Transverse colon (tissue), 4 donors: ENCODE measurements at regions not wholly inside any gene's neighbourhood (a gene's known extent, or its start where the extent isn't known, plus 50 kb on each side); places are given as distances from the start of the nearest gene placed in this dataset.

Source experiments
- CTCF ChIP-seq, 5 experiments: fragments of 200-600 bp in 3 of 5; fragments of 450-650 bp in 2 of 5; sonication (generic) in 3 of 5; IDR thresholded peaks; 1 replicate in 2 of 5; 2 replicates in 3 of 5; pipeline ENCODE4 v1.5.1; 2016 to 2017; ENCODE audit warnings: antibody characterized with exemption in 5 of 5, inconsistent platforms in 3 of 5, mild to moderate bottlenecking in 2 of 5, moderate library complexity in 1 of 5
- EP300 ChIP-seq: sonication (generic); formaldehyde crosslinking; IDR thresholded peaks from one replicate; pipeline ENCODE4 v1.6.1; 2017; ENCODE audit warnings: antibody characterized with exemption, low read depth
- POLR2A ChIP-seq: fragments of 450-650 bp; IDR thresholded peaks from one replicate; pipeline ENCODE4 v1.6.1; 2016; ENCODE audit warnings: antibody characterized with exemption, mild to moderate bottlenecking, moderate library complexity
- POLR2AphosphoS5 ChIP-seq, 3 donors: sonication (generic); formaldehyde crosslinking; IDR thresholded peaks; one replicate each; pipeline ENCODE4 v1.6.1; 2016; ENCODE audit warnings: antibody characterized with exemption in 3 of 3

- TF ChIP-seq CTCF (IDR thresholded peaks at IDR 0.05) (no peak), POLR2AphosphoS5 (IDR thresholded peaks at IDR 0.05) (no peak), POLR2A (no peak), EP300 (no peak)
These were observed 1357.3 kb upstream of the CITED2 start for GRCh38 chr6:140731741-140732140.
